Fibroblast of lung (primary cell): ENCODE measurements at regions not wholly inside any gene's neighbourhood (a gene's known extent, or its start where the extent isn't known, plus 50 kb on each side); places are given as distances from the start of the nearest gene placed in this dataset.

ENCODE experiments used
- DNase-seq, 2 donors: peaks; one replicate each; pipeline versions ENCODE4 v3.0.0 to v3.0.0-alpha.2; 2010; ENCODE audit warnings: low read depth in 2 of 2
- H2AFZ ChIP-seq: 2 replicates; pipeline ENCODE4 v1.5.1; 2012; ENCODE audit warnings: low read length, control low read depth, inconsistent platforms
- H3K27ac ChIP-seq: 2 replicates; pipeline ENCODE4 v1.5.1; 2011; ENCODE audit warnings: low read length, control low read depth; ENCODE audit not compliant: insufficient read depth
- H3K27me3 ChIP-seq: 2 replicates; pipeline ENCODE4 v1.5.1; 2011; ENCODE audit warnings: mild to moderate bottlenecking, low read length; ENCODE audit not compliant: control insufficient read depth, insufficient read depth
- H3K36me3 ChIP-seq: 2 replicates; pipeline ENCODE4 v1.5.1; 2011; ENCODE audit warnings: low read length; ENCODE audit not compliant: control insufficient read depth, insufficient read depth
- H3K4me1 ChIP-seq: 2 replicates; pipeline ENCODE4 v1.5.1; 2011; ENCODE audit warnings: low read length; ENCODE audit not compliant: control insufficient read depth, insufficient read depth; ENCODE audit errors: extremely low read depth
- H3K4me2 ChIP-seq: 2 replicates; pipeline ENCODE4 v1.5.1; 2011; ENCODE audit warnings: low read length, control low read depth; ENCODE audit not compliant: insufficient read depth; ENCODE audit errors: extremely low read depth
- H3K4me3 ChIP-seq, 4 experiments: fragments of 200-600 bp in 1 of 4; sonication (generic) in 1 of 4; replicated peaks in 1 of 4; 2 replicates each; pipeline ENCODE4 v1.5.1; 2011 to 2016; ENCODE audit warnings: low read length in 4 of 4, low read depth in 3 of 4, mild to moderate bottlenecking in 3 of 4, control low read depth in 2 of 4, inconsistent platforms in 1 of 4, mixed read lengths in 1 of 4; ENCODE audit not compliant: insufficient read depth in 1 of 4; ENCODE audit errors: control extremely low read depth in 1 of 4
- H3K79me2 ChIP-seq: 2 replicates; pipeline ENCODE4 v1.5.1; 2012; ENCODE audit warnings: mild to moderate bottlenecking, low read length, inconsistent platforms; ENCODE audit not compliant: control insufficient read depth, insufficient read depth
- H3K9ac ChIP-seq: 2 replicates; pipeline ENCODE4 v1.5.1; 2011; ENCODE audit warnings: mild to moderate bottlenecking, low read length, control low read depth; ENCODE audit not compliant: insufficient read depth
- H3K9me3 ChIP-seq: 2 replicates; pipeline ENCODE4 v1.5.1; 2012; ENCODE audit warnings: low read depth, low read length; ENCODE audit not compliant: control insufficient read depth, insufficient read depth
- H4K20me1 ChIP-seq: 2 replicates; pipeline ENCODE4 v1.5.1; 2011; ENCODE audit warnings: low read length; ENCODE audit not compliant: control insufficient read depth, insufficient read depth; ENCODE audit errors: extremely low read depth
- CTCF ChIP-seq, 2 donors: IDR thresholded peaks in 1 of 2; conservative IDR thresholded peaks in 1 of 2; 1 replicate in 1 of 2; 2 replicates in 1 of 2; pipeline ENCODE4 v1.5.1; 2011 to 2012; ENCODE audit warnings: low read length in 2 of 2, control low read depth in 1 of 2, inconsistent platforms in 1 of 2, low read depth in 1 of 2, mild to moderate bottlenecking in 1 of 2
- EZH2 ChIP-seq: IDR thresholded peaks from 2 replicates; pipeline ENCODE4 v1.5.1; 2012; ENCODE audit warnings: low read length, control low read depth, mild to moderate bottlenecking; ENCODE audit errors: missing control alignments

- Histone ChIP-seq H3K4me1 (no peaks in the 10 kb centered on the region), H3K9ac (no peak overlapping the region), H3K9me3 (no peaks in the 10 kb centered on the region), H2AFZ (no peak overlapping the region), H4K20me1 (no peaks in the 10 kb centered on the region), H3K4me3 (no peak overlapping the region), H3K27me3 (no peaks in the 10 kb centered on the region), H3K27ac (no peak overlapping the region), H3K36me3 (no peaks in the 10 kb centered on the region), H3K4me2 (no peak overlapping the region), H3K79me2 (no peaks in the 10 kb centered on the region)
- peak; percentile 43 to 73 for DNase-seq
- TF ChIP-seq CTCF (conservative IDR thresholded peaks at IDR 0.05 in 1 of 2, IDR thresholded peaks at IDR 0.05 in 1 of 2; ENCODE audit: low read depth in 1 of 2, low read length in 2 of 2) = no peak
- no peak for TF ChIP-seq EZH2
These were observed 687.0 kb upstream of the ADGRL2 start for GRCh38 chr1:81113688-81114087.

- H3K4me3 ChIP-seq = no peak overlapping the region
- H2AFZ ChIP-seq = no peak overlapping the region
- no peak overlapping the region for H3K9ac ChIP-seq
- H3K4me2 ChIP-seq = no peak overlapping the region
- H4K20me1 ChIP-seq = no peaks in the 10 kb centered on the region
- TF ChIP-seq CTCF (conservative IDR thresholded peaks at IDR 0.05 in 1 of 2, IDR thresholded peaks at IDR 0.05 in 1 of 2; ENCODE audit: low read depth in 1 of 2, low read length in 2 of 2) = no peak
- no peak for TF ChIP-seq EZH2
- no peaks in the 10 kb centered on the region for H3K79me2 ChIP-seq
- H3K27me3 ChIP-seq = no peaks in the 10 kb centered on the region
- DNase-seq = peak; percentile 63 to 68
- H3K27ac ChIP-seq = no peak overlapping the region
- no peaks in the 10 kb centered on the region for H3K4me1 ChIP-seq
- no peaks in the 10 kb centered on the region for H3K9me3 ChIP-seq
- H3K36me3 ChIP-seq = no peaks in the 10 kb centered on the region
These were observed 688.9 kb upstream of the ADGRL2 start for GRCh38 chr1:81111818-81112217.

- Histone ChIP-seq H3K27me3 (no peaks in the 10 kb centered on the region), H3K4me1 (no peaks in the 10 kb centered on the region), H3K27ac (no peak overlapping the region), H3K4me2 (no peak overlapping the region), H3K4me3 (no peak overlapping the region), H3K79me2 (no peaks in the 10 kb centered on the region), H3K9ac (no peak overlapping the region), H3K36me3 (no peaks in the 10 kb centered on the region), H2AFZ (no peak overlapping the region), H4K20me1 (no peaks in the 10 kb centered on the region), H3K9me3 (no peaks in the 10 kb centered on the region)
- TF ChIP-seq CTCF (conservative IDR thresholded peaks at IDR 0.05 in 1 of 2, IDR thresholded peaks at IDR 0.05 in 1 of 2; ENCODE audit: low read depth in 1 of 2, low read length in 2 of 2) (no peak), EZH2 (no peak)
- DNase-seq = no peak
These were observed 691.7 kb upstream of the ADGRL2 start for GRCh38 chr1:81109038-81109437.
